SK-N-SH treated with all-trans-retinoic acid at 6 μM for 48 hours (cell line): ENCODE measurements at regions not wholly inside any gene's neighbourhood (a gene's known extent, or its start where the extent isn't known, plus 50 kb on each side); places are given as distances from the start of the nearest gene placed in this dataset.

Experiments used
- ATAC-seq: fragments of 200-7000 bp; cut with Tn5 transposase; 3 replicates; pipeline ENCODE4 v1.9.1; 2020; ENCODE audit warnings: mild to moderate bottlenecking, moderate library complexity
- ARNTL ChIP-seq: fragments of 450-650 bp; formaldehyde crosslinking; IDR thresholded peaks from 2 replicates; pipeline ENCODE4 v1.5.0; 2020; ENCODE audit warnings: low read depth, mild to moderate bottlenecking, moderate library complexity, borderline replicate concordance
- BACH2 ChIP-seq: fragments of 250-450 bp; sonication (Bioruptor Pico); IDR thresholded peaks from 2 replicates; pipeline ENCODE4 v1.9.0; 2021; ENCODE audit warnings: mild to moderate bottlenecking, borderline replicate concordance
- CREB5 ChIP-seq: fragments of 250-450 bp; sonication (Bioruptor Pico); IDR thresholded peaks from 2 replicates; pipeline ENCODE4 v1.5.1; 2020; ENCODE audit warnings: low read depth, mild to moderate bottlenecking, moderate library complexity
- CSDC2 ChIP-seq: fragments of 250-450 bp; sonication (Bioruptor Pico); IDR thresholded peaks from 2 replicates; pipeline ENCODE4 v1.5.0; 2020; ENCODE audit warnings: mild to moderate bottlenecking, moderate library complexity
- GLIS3 ChIP-seq: fragments of 250-450 bp; sonication (Bioruptor Pico); IDR thresholded peaks from 2 replicates; pipeline ENCODE4 v1.5.0; 2020; ENCODE audit warnings: mild to moderate bottlenecking, moderate library complexity
- ISL1 ChIP-seq: fragments of 250-450 bp; sonication (Bioruptor Pico); IDR thresholded peaks from 2 replicates; pipeline ENCODE4 v2.1.2; 2022; ENCODE audit warnings: mild to moderate bottlenecking, moderate library complexity
- OSR1 ChIP-seq: fragments of 250-450 bp; sonication (Bioruptor Pico); IDR thresholded peaks from 2 replicates; pipeline ENCODE4 v1.8.0; 2022; ENCODE audit warnings: moderate library complexity, mild to moderate bottlenecking, inconsistent platforms
- PATZ1 ChIP-seq: fragments of 250-450 bp; sonication (Bioruptor Pico); IDR thresholded peaks from 2 replicates; pipeline ENCODE4 v1.8.0; 2020; ENCODE audit warnings: mild to moderate bottlenecking, moderate library complexity, borderline replicate concordance
- POU6F1 ChIP-seq: fragments of 250-450 bp; sonication (Bioruptor Pico); IDR thresholded peaks from 2 replicates; pipeline ENCODE4 v1.8.0; 2021; ENCODE audit warnings: low read depth, mild to moderate bottlenecking, moderate library complexity, borderline replicate concordance
- PPARA ChIP-seq: fragments of 250-450 bp; sonication (Bioruptor Pico); IDR thresholded peaks from 2 replicates; pipeline ENCODE4 v1.5.0; 2020; ENCODE audit warnings: mild to moderate bottlenecking, borderline replicate concordance
- RARB ChIP-seq: fragments of 250-450 bp; sonication (Bioruptor Pico); IDR thresholded peaks from 2 replicates; pipeline ENCODE4 v1.8.0; 2021; ENCODE audit warnings: mild to moderate bottlenecking, moderate library complexity
- SNAI2 ChIP-seq: fragments of 250-450 bp; sonication (Bioruptor Pico); IDR thresholded peaks from 2 replicates; pipeline ENCODE4 v1.5.0; 2020; ENCODE audit warnings: mild to moderate bottlenecking, moderate library complexity
- TOX ChIP-seq: fragments of 250-450 bp; sonication (Bioruptor Pico); IDR thresholded peaks from 2 replicates; pipeline ENCODE4 v1.8.0; 2021; ENCODE audit warnings: mild to moderate bottlenecking, moderate library complexity, borderline replicate concordance
- TSHZ2 ChIP-seq: fragments of 250-450 bp; sonication (Bioruptor Pico); IDR thresholded peaks from 2 replicates; pipeline ENCODE4 v1.5.0; 2020; ENCODE audit warnings: mild to moderate bottlenecking, moderate library complexity
- ZC3H10 ChIP-seq: fragments of 250-450 bp; sonication (Bioruptor Pico); IDR thresholded peaks from 2 replicates; pipeline ENCODE4 v1.5.1; 2021; ENCODE audit warnings: mild to moderate bottlenecking, moderate library complexity
- ZFP3 ChIP-seq: fragments of 250-450 bp; sonication (Bioruptor Pico); IDR thresholded peaks from 2 replicates; pipeline ENCODE4 v1.5.0; 2020; ENCODE audit warnings: mild to moderate bottlenecking, moderate library complexity
- ZFP30 ChIP-seq: fragments of 450-650 bp; formaldehyde crosslinking; IDR thresholded peaks from 2 replicates; pipeline ENCODE4 v1.5.0; 2022; ENCODE audit warnings: mild to moderate bottlenecking, moderate library complexity
- ZNF565 ChIP-seq: fragments of 450-650 bp; formaldehyde crosslinking; conservative IDR thresholded peaks from 2 replicates; pipeline ENCODE4 v1.5.0; 2020; ENCODE audit warnings: low read depth, mild to moderate bottlenecking, moderate library complexity
- ZNF70 ChIP-seq: fragments of 450-650 bp; formaldehyde crosslinking; IDR thresholded peaks from 2 replicates; pipeline ENCODE4 v1.5.0; 2020; ENCODE audit warnings: mild to moderate bottlenecking, moderate library complexity
- ZNF8 ChIP-seq: fragments of 450-650 bp; formaldehyde crosslinking; IDR thresholded peaks from 2 replicates; pipeline ENCODE4 v1.5.0; 2020; ENCODE audit warnings: mild to moderate bottlenecking, moderate library complexity

GRCh38 chr12:85358715-85359114 is 78.7 kb downstream of the ALX1 start:
- no peak for ATAC-seq
- TF ChIP-seq CREB5 (CRISPR knock-in tag), result no peak
- no peak for TF ChIP-seq ARNTL (CRISPR knock-in tag)
- TF ChIP-seq ZC3H10 (CRISPR knock-in tag), result no peak
- no peak for TF ChIP-seq TSHZ2
- no peak for TF ChIP-seq ZNF70 (CRISPR knock-in tag)
- TF ChIP-seq ZFP30 (CRISPR knock-in tag), result no peak
- no peak for TF ChIP-seq ZNF8
- TF ChIP-seq ZNF565 (CRISPR knock-in tag), result no peak
- TF ChIP-seq ZFP3 (CRISPR knock-in tag), result no peak
- no peak for TF ChIP-seq GLIS3 (CRISPR knock-in tag)

- no peak for TF ChIP-seq PATZ1
- TF ChIP-seq ZNF70 (CRISPR knock-in tag), result no peak
- TF ChIP-seq GLIS3 (CRISPR knock-in tag), result no peak
- no peak for TF ChIP-seq TSHZ2
- no peak for TF ChIP-seq OSR1 (CRISPR knock-in tag)
- TF ChIP-seq CSDC2 (CRISPR knock-in tag), result no peak
- no peak for TF ChIP-seq PPARA (CRISPR knock-in tag)
- TF ChIP-seq SNAI2 (CRISPR knock-in tag), result no peak
- no peak for TF ChIP-seq RARB
- no peak for TF ChIP-seq ZNF565 (CRISPR knock-in tag)
- TF ChIP-seq ISL1, result no peak
- TF ChIP-seq ZFP30 (CRISPR knock-in tag), result no peak
- no peak for TF ChIP-seq BACH2 (CRISPR knock-in tag)
- TF ChIP-seq POU6F1 (CRISPR knock-in tag), result no peak
- no peak for TF ChIP-seq TOX
- TF ChIP-seq CREB5 (CRISPR knock-in tag), result no peak
- no peak for TF ChIP-seq ARNTL (CRISPR knock-in tag)
- ATAC-seq, result no peak
Measured at GRCh38 chr12:85363382-85364190, 83.6 kb downstream of the ALX1 start.
